Naive thymus-derived CD4-positive, alpha-beta T cell (primary cell): ENCODE measurements at regions not wholly inside any gene's neighbourhood (a gene's known extent, or its start where the extent isn't known, plus 50 kb on each side); places are given as distances from the start of the nearest gene placed in this dataset.

Experiments
- ATAC-seq: fragments of 150-1000 bp; cut with Tn5 transposase; 2 replicates; pipeline ENCODE4 v1.10.0; 2021; ENCODE audit warnings: mild to moderate bottlenecking, moderate library complexity
- CTCF ChIA-PET: fragments of 350-600 bp; sonication (Branson Sonifier 250); formaldehyde crosslinking; loops from one replicate; lab custom pipeline; 2021; ENCODE audit warnings: antibody characterized with exemption; lab: Charles Lee
- POLR2A ChIA-PET: fragments of 350-600 bp; sonication (Branson Sonifier 250); formaldehyde crosslinking; loops from one replicate; lab custom pipeline; 2021; ENCODE audit warnings: antibody characterized with exemption, inconsistent platforms; lab: Charles Lee
- DNase-seq, 9 donors: peaks; one replicate each; pipeline versions ENCODE4 v3.0.0 to v3.0.0-alpha.2; 2020 to 2022; ENCODE audit warnings: mixed read lengths in 1 of 9
- H3K27ac ChIP-seq: one replicate; pipeline ENCODE4 v1.7.0; 2013; ENCODE audit warnings: mild to moderate bottlenecking, low read depth, low read length, moderate library complexity
- H3K27me3 ChIP-seq, 2 donors: one replicate each; pipeline ENCODE4 v1.7.0; 2013; ENCODE audit warnings: low read length in 2 of 2, mild to moderate bottlenecking in 2 of 2, moderate library complexity in 2 of 2; ENCODE audit not compliant: control insufficient read depth in 2 of 2, insufficient read depth in 2 of 2
- H3K36me3 ChIP-seq, 3 experiments: 1 replicate in 2 of 3; 2 replicates in 1 of 3; pipeline ENCODE4 v1.7.0; 2013; ENCODE audit warnings: low read length in 3 of 3, mild to moderate bottlenecking in 3 of 3, moderate library complexity in 1 of 3; ENCODE audit not compliant: insufficient read depth in 3 of 3, control insufficient read depth in 2 of 3
- H3K4me1 ChIP-seq, 2 donors: one replicate each; pipeline ENCODE4 v1.7.0; 2013; ENCODE audit warnings: low read length in 2 of 2, mild to moderate bottlenecking in 2 of 2, moderate library complexity in 1 of 2; ENCODE audit not compliant: control insufficient read depth in 2 of 2, insufficient read depth in 2 of 2
- H3K4me3 ChIP-seq: 2 replicates; pipeline ENCODE4 v1.7.0; 2013; ENCODE audit warnings: mild to moderate bottlenecking, low read length
- H3K9me3 ChIP-seq, 3 experiments: 1 replicate in 2 of 3; 2 replicates in 1 of 3; pipeline ENCODE4 v1.7.0; 2013; ENCODE audit warnings: low read length in 3 of 3; ENCODE audit not compliant: control insufficient read depth in 2 of 3
- H3K27ac Mint-ChIP-seq, 9 donors: one replicate each; pipeline ENCODE4 v1.8.0; 2020 to 2022; ENCODE audit warnings: mixed read lengths in 9 of 9, mild to moderate bottlenecking in 8 of 9, moderate library complexity in 5 of 9, inconsistent platforms in 2 of 9
- H3K27me3 Mint-ChIP-seq, 5 donors: one replicate each; pipeline ENCODE4 v1.8.0; 2021 to 2022; ENCODE audit warnings: mixed read lengths in 5 of 5, mild to moderate bottlenecking in 1 of 5
- H3K36me3 Mint-ChIP-seq, 5 donors: one replicate each; pipeline ENCODE4 v1.8.0; 2020 to 2022; ENCODE audit warnings: mixed read lengths in 5 of 5, mild to moderate bottlenecking in 3 of 5, inconsistent platforms in 1 of 5
- H3K4me1 Mint-ChIP-seq, 7 donors: one replicate each; pipeline ENCODE4 v1.8.0; 2020 to 2022; ENCODE audit warnings: mixed read lengths in 7 of 7, mild to moderate bottlenecking in 3 of 7, inconsistent platforms in 1 of 7
- H3K4me3 Mint-ChIP-seq, 10 donors: one replicate each; pipeline ENCODE4 v1.8.0; 2020 to 2022; ENCODE audit warnings: mild to moderate bottlenecking in 10 of 10, mixed read lengths in 10 of 10, moderate library complexity in 6 of 10, inconsistent platforms in 2 of 10
- H3K9me3 Mint-ChIP-seq, 11 donors: one replicate each; pipeline ENCODE4 v1.8.0; 2020 to 2022; ENCODE audit warnings: mixed read lengths in 11 of 11, mild to moderate bottlenecking in 4 of 11, inconsistent platforms in 1 of 11, moderate library complexity in 1 of 11
- intact Hi-C, 2 donors: fragments of 100-400 bp; cut with micrococcal nuclease; formaldehyde crosslinking; loops; one replicate each; pipeline ENCODE4 v1.15.1; 2023

GRCh38 chr1:229970714-229971113 is 96.3 kb upstream of the GALNT2 start:
- no peaks in the 10 kb centered on the region for H3K27me3 ChIP-seq
- peaks cover 19 to 26% (median 20%) of the 10 kb centered on the region in 5 donors for H3K27me3 Mint-ChIP-seq
- DNase-seq (no peak), ATAC-seq (no peak)
- intact Hi-C loops, result loop anchor here in 1 of 2 donors (10.0 kb wide), 1 partner anchor 194 kb away; no protein-coding TSS in a partner anchor
- ChIA-PET CTCF (no interaction called here), POLR2A (no interaction called here)
- H3K9me3 ChIP-seq, result no peaks in the 10 kb centered on the region
- H3K36me3 Mint-ChIP-seq, result peaks cover 0 to 5% (median 0%) of the 10 kb centered on the region in 5 donors
- no peak overlapping the region for H3K27ac Mint-ChIP-seq
- peaks cover 0 to 14% (median 7%) of the 10 kb centered on the region in 7 donors for H3K4me1 Mint-ChIP-seq
- H3K4me3 Mint-ChIP-seq, result peak overlapping the region in 4 of 10 donors; percentile 3 to 53 (median 38)
- H3K4me1 ChIP-seq, result no peaks in the 10 kb centered on the region
- H3K9me3 Mint-ChIP-seq, result peaks cover 0 to 15% (median 7%) of the 10 kb centered on the region in 11 donors
- H3K27ac ChIP-seq, result no peak overlapping the region
- H3K36me3 ChIP-seq, result no peaks in the 10 kb centered on the region
- no peak overlapping the region for H3K4me3 ChIP-seq

- H3K4me3 ChIP-seq, result no peak overlapping the region
- Mint-ChIP-seq H3K27ac (no peak overlapping the region), H3K9me3 (peaks cover 0 to 16% (median 9%) of the 10 kb centered on the region in 11 donors), H3K36me3 (peaks cover 0 to 5% (median 0%) of the 10 kb centered on the region in 5 donors), H3K4me3 (peak overlapping the region in 1 of 10 donors; percentile 53), H3K4me1 (peaks cover 0 to 14% (median 7%) of the 10 kb centered on the region in 7 donors), H3K27me3 (peaks cover 15 to 25% (median 20%) of the 10 kb centered on the region in 5 donors)
- no peaks in the 10 kb centered on the region for H3K4me1 ChIP-seq
- no peaks in the 10 kb centered on the region for H3K27me3 ChIP-seq
- no peak for ATAC-seq
- H3K9me3 ChIP-seq, result no peaks in the 10 kb centered on the region
- no peak for DNase-seq
- no peak overlapping the region for H3K27ac ChIP-seq
- CTCF ChIA-PET, result no interaction called here
- POLR2A ChIA-PET, result no interaction called here
- H3K36me3 ChIP-seq, result no peaks in the 10 kb centered on the region
- intact Hi-C loops, result loop anchor here in 1 of 2 donors (10.0 kb wide), 1 partner anchor 194 kb away; no protein-coding TSS in a partner anchor
These were observed 95.9 kb upstream of the GALNT2 start for GRCh38 chr1:229971141-229971540.

- intact Hi-C loops, result loop anchor here in 1 of 2 donors (10.0 kb wide), 1 partner anchor 192 kb away; no protein-coding TSS in a partner anchor
- H3K9me3 Mint-ChIP-seq, result peaks cover 0 to 26% (median 9%) of the 10 kb centered on the region in 11 donors
These were observed 94.3 kb upstream of the GALNT2 start for GRCh38 chr1:229972600-229973296.

GRCh38 chr1:229973297-229973612 is 93.8 kb upstream of the GALNT2 start:
- H3K27me3 Mint-ChIP-seq, result peaks cover 8 to 20% (median 15%) of the 10 kb centered on the region in 5 donors
- ChIA-PET POLR2A (no interaction called here), CTCF (no interaction called here)
- H3K36me3 Mint-ChIP-seq, result peaks cover 0 to 3% (median 0%) of the 10 kb centered on the region in 5 donors
- no peaks in the 10 kb centered on the region for H3K27me3 ChIP-seq
- H3K4me1 ChIP-seq, result no peaks in the 10 kb centered on the region
- no peak for DNase-seq
- intact Hi-C loops, result loop anchor here in 1 of 2 donors (10.0 kb wide), 1 partner anchor 192 kb away; no protein-coding TSS in a partner anchor
- H3K9me3 Mint-ChIP-seq, result peaks cover 0 to 28% (median 9%) of the 10 kb centered on the region in 11 donors
- H3K4me1 Mint-ChIP-seq, result peaks cover 0 to 14% (median 7%) of the 10 kb centered on the region in 7 donors
- H3K9me3 ChIP-seq, result no peaks in the 10 kb centered on the region
- H3K27ac ChIP-seq, result no peak overlapping the region
- no peaks in the 10 kb centered on the region for H3K36me3 ChIP-seq
- H3K4me3 ChIP-seq, result no peak overlapping the region
- H3K27ac Mint-ChIP-seq, result no peak overlapping the region
- no peak overlapping the region for H3K4me3 Mint-ChIP-seq
- ATAC-seq, result no peak

More at GRCh38 chr1:229972600-229973296, 94.3 kb upstream of the GALNT2 start:
- Histone ChIP-seq H3K27ac (no peak overlapping the region), H3K4me1 (no peaks in the 10 kb centered on the region), H3K9me3 (no peaks in the 10 kb centered on the region), H3K4me3 (no peak overlapping the region), H3K36me3 (no peaks in the 10 kb centered on the region), H3K27me3 (no peaks in the 10 kb centered on the region)
- DNase-seq, result no peak
- POLR2A ChIA-PET, result no interaction called here
- Mint-ChIP-seq H3K4me1 (peaks cover 0 to 14% (median 7%) of the 10 kb centered on the region in 7 donors), H3K27me3 (peaks cover 8 to 20% (median 15%) of the 10 kb centered on the region in 5 donors), H3K27ac (no peak overlapping the region), H3K36me3 (peaks cover 0 to 3% (median 0%) of the 10 kb centered on the region in 5 donors), H3K4me3 (no peak overlapping the region)
- no peak for ATAC-seq
- CTCF ChIA-PET, result no interaction called here

GRCh38 chr1:229975047-229975446 is 92.0 kb upstream of the GALNT2 start:
- CTCF ChIA-PET, result no interaction called here
- POLR2A ChIA-PET, result no interaction called here

GRCh38 chr1:229980009-229980408 is 87.0 kb upstream of the GALNT2 start:
- H3K9me3 Mint-ChIP-seq, result peaks cover 0 to 27% (median 9%) of the 10 kb centered on the region in 11 donors
- no peaks in the 10 kb centered on the region for H3K4me1 ChIP-seq
- no peak overlapping the region for H3K4me3 Mint-ChIP-seq
- peaks cover 7 to 32% (median 17%) of the 10 kb centered on the region in 5 donors for H3K27me3 Mint-ChIP-seq
- intact Hi-C loops, result loop anchor here in 1 of 2 donors (10.0 kb wide), 1 partner anchor 185 kb away; no protein-coding TSS in a partner anchor
- no peak for ATAC-seq
- ChIA-PET CTCF (no interaction called here), POLR2A (no interaction called here)
- H3K9me3 ChIP-seq, result no peaks in the 10 kb centered on the region
- H3K4me1 Mint-ChIP-seq, result no peaks in the 10 kb centered on the region
- no peak overlapping the region for H3K4me3 ChIP-seq
- no peaks in the 10 kb centered on the region for H3K36me3 ChIP-seq
- peaks cover 0 to 3% (median 0%) of the 10 kb centered on the region in 5 donors for H3K36me3 Mint-ChIP-seq
- DNase-seq, result no peak
- H3K27ac Mint-ChIP-seq, result no peak overlapping the region
- H3K27ac ChIP-seq, result no peak overlapping the region
- no peaks in the 10 kb centered on the region for H3K27me3 ChIP-seq

More at GRCh38 chr1:229975047-229975446, 92.0 kb upstream of the GALNT2 start:
- H3K4me1 Mint-ChIP-seq, result peaks cover 0 to 12% (median 7%) of the 10 kb centered on the region in 7 donors
- peaks cover 8 to 27% (median 15%) of the 10 kb centered on the region in 5 donors for H3K27me3 Mint-ChIP-seq
- peaks cover 0 to 28% (median 9%) of the 10 kb centered on the region in 11 donors for H3K9me3 Mint-ChIP-seq
- Histone ChIP-seq H3K36me3 (no peaks in the 10 kb centered on the region), H3K4me3 (no peak overlapping the region), H3K27ac (no peak overlapping the region), H3K9me3 (no peaks in the 10 kb centered on the region), H3K27me3 (no peaks in the 10 kb centered on the region), H3K4me1 (no peaks in the 10 kb centered on the region)
- H3K36me3 Mint-ChIP-seq, result peaks cover 0 to 3% (median 0%) of the 10 kb centered on the region in 5 donors
- no peak for DNase-seq
- H3K4me3 Mint-ChIP-seq, result no peak overlapping the region
- intact Hi-C loops, result loop anchor here in 1 of 2 donors (10.0 kb wide), 1 partner anchor 190 kb away; no protein-coding TSS in a partner anchor
- H3K27ac Mint-ChIP-seq, result no peak overlapping the region
- ATAC-seq, result no peak
